Activated naive CD4-positive, alpha-beta T cell treated with anti-CD3 and anti-CD28 coated beads, Interleukin-2, amount 10 ng/mL, durations not matched to agents 7 days and 5 days (primary cell): ENCODE measurements at regions not wholly inside any gene's neighbourhood (a gene's known extent, or its start where the extent isn't known, plus 50 kb on each side); places are given as distances from the start of the nearest gene placed in this dataset.
"Not testable (repeated sequence)": the region's sequence is repeated elsewhere in the genome, so short reads cannot be mapped to it uniquely, and the experiment has no call there.

ENCODE experiments used
- CTCF ChIA-PET: fragments of 350-600 bp; sonication (Branson Sonifier 250); formaldehyde crosslinking; loops from one replicate; lab custom pipeline; 2021; ENCODE audit warnings: antibody characterized with exemption; lab: Charles Lee
- DNase-seq: peaks from one replicate; pipeline ENCODE4 v3.0.0-alpha.2; 2020
- H3K27ac Mint-ChIP-seq: one replicate; pipeline ENCODE4 v1.8.0; 2021; ENCODE audit warnings: mild to moderate bottlenecking, moderate library complexity, mixed read lengths
- H3K27me3 Mint-ChIP-seq: one replicate; pipeline ENCODE4 v1.8.0; 2021; ENCODE audit warnings: mild to moderate bottlenecking, mixed read lengths
- H3K36me3 Mint-ChIP-seq: one replicate; pipeline ENCODE4 v1.8.0; 2021; ENCODE audit warnings: mixed read lengths
- H3K4me1 Mint-ChIP-seq: one replicate; pipeline ENCODE4 v1.8.0; 2021; ENCODE audit warnings: mixed read lengths
- H3K4me3 Mint-ChIP-seq: one replicate; pipeline ENCODE4 v1.8.0; 2021; ENCODE audit warnings: mild to moderate bottlenecking, moderate library complexity, mixed read lengths
- H3K9me3 Mint-ChIP-seq: one replicate; pipeline ENCODE4 v1.8.0; 2021; ENCODE audit warnings: mixed read lengths

- H3K4me1 Mint-ChIP-seq, result no peaks in the 10 kb centered on the region
- no peaks in the 10 kb centered on the region for H3K9me3 Mint-ChIP-seq
- no peak overlapping the region for H3K27ac Mint-ChIP-seq
- DNase-seq, result no peak
- no peaks in the 10 kb centered on the region for H3K36me3 Mint-ChIP-seq
- CTCF ChIA-PET, result no interaction called here
- H3K27me3 Mint-ChIP-seq, result peaks cover 27% of the 10 kb centered on the region
- no peak overlapping the region for H3K4me3 Mint-ChIP-seq
Observed at GRCh38 chr14:92223025-92223424, 99.9 kb upstream of the SLC24A4 start.

GRCh38 chr14:92224358-92224954 is 98.5 kb upstream of the SLC24A4 start:
- Mint-ChIP-seq H3K9me3 (peaks cover 2% of the 10 kb centered on the region), H3K4me1 (no peaks in the 10 kb centered on the region), H3K27me3 (peaks cover 27% of the 10 kb centered on the region), H3K27ac (no peak overlapping the region), H3K36me3 (no peaks in the 10 kb centered on the region), H3K4me3 (no peak overlapping the region)
- CTCF ChIA-PET, result no interaction called here
- DNase-seq, result no peak

- Mint-ChIP-seq H3K4me3 (no peak overlapping the region), H3K4me1 (no peaks in the 10 kb centered on the region), H3K9me3 (peaks cover 2% of the 10 kb centered on the region), H3K36me3 (no peaks in the 10 kb centered on the region), H3K27me3 (peaks cover 27% of the 10 kb centered on the region), H3K27ac (no peak overlapping the region)
- no peak for DNase-seq
- CTCF ChIA-PET, result no interaction called here
Observed at GRCh38 chr14:92225731-92226130, 97.2 kb upstream of the SLC24A4 start.

GRCh38 chr14:92226166-92226565 is 96.8 kb upstream of the SLC24A4 start:
- H3K9me3 Mint-ChIP-seq, H3K27ac Mint-ChIP-seq: not testable (repeated sequence)
- peaks cover 27% of the 10 kb centered on the region for H3K27me3 Mint-ChIP-seq

GRCh38 chr14:92236243-92236900 is 86.6 kb upstream of the SLC24A4 start:
- CTCF ChIA-PET, result no interaction called here
- H3K9me3 Mint-ChIP-seq, result peaks cover 6% of the 10 kb centered on the region
- H3K36me3 Mint-ChIP-seq, result no peaks in the 10 kb centered on the region
- H3K27ac Mint-ChIP-seq, result no peak overlapping the region
- H3K4me1 Mint-ChIP-seq, result no peaks in the 10 kb centered on the region
- H3K27me3 Mint-ChIP-seq, result peaks cover 24% of the 10 kb centered on the region
- H3K4me3 Mint-ChIP-seq, result no peak overlapping the region
- DNase-seq, result no peak

More at GRCh38 chr14:92226166-92226565, 96.8 kb upstream of the SLC24A4 start:
- H3K4me1 Mint-ChIP-seq, CTCF ChIA-PET, DNase-seq, H3K36me3 Mint-ChIP-seq, H3K4me3 Mint-ChIP-seq: not testable (repeated sequence)

GRCh38 chr14:92240658-92241057 is 82.3 kb upstream of the SLC24A4 start:
- H3K9me3 Mint-ChIP-seq, result peaks cover 23% of the 10 kb centered on the region
- H3K4me3 Mint-ChIP-seq, result no peak overlapping the region
- no peaks in the 10 kb centered on the region for H3K36me3 Mint-ChIP-seq
- no peaks in the 10 kb centered on the region for H3K4me1 Mint-ChIP-seq
- no peak for DNase-seq
- H3K27me3 Mint-ChIP-seq, result peaks cover 12% of the 10 kb centered on the region
- H3K27ac Mint-ChIP-seq, result no peak overlapping the region
- CTCF ChIA-PET, result no interaction called here

GRCh38 chr14:92241966-92242595 is 80.9 kb upstream of the SLC24A4 start:
- H3K4me3 Mint-ChIP-seq, result no peak overlapping the region
- H3K9me3 Mint-ChIP-seq, result peaks cover 32% of the 10 kb centered on the region
- peaks cover 9% of the 10 kb centered on the region for H3K27me3 Mint-ChIP-seq
- CTCF ChIA-PET, result no interaction called here
- H3K36me3 Mint-ChIP-seq, result peaks cover 3% of the 10 kb centered on the region
- DNase-seq, result no peak
- peaks cover 12% of the 10 kb centered on the region for H3K4me1 Mint-ChIP-seq
- no peak overlapping the region for H3K27ac Mint-ChIP-seq

- no peak overlapping the region for H3K27ac Mint-ChIP-seq
Observed at GRCh38 chr14:92244805-92245204, 78.2 kb upstream of the SLC24A4 start.

GRCh38 chr14:92247341-92247740 is 75.6 kb upstream of the SLC24A4 start:
- DNase-seq, result no peak
- Mint-ChIP-seq H3K36me3 (peaks cover 3% of the 10 kb centered on the region), H3K4me3 (no peak overlapping the region), H3K27me3 (peaks cover 29% of the 10 kb centered on the region), H3K27ac (no peak overlapping the region), H3K9me3 (peaks cover 29% of the 10 kb centered on the region), H3K4me1 (peaks cover 15% of the 10 kb centered on the region)
- CTCF ChIA-PET, result no interaction called here

More at GRCh38 chr14:92244805-92245204, 78.2 kb upstream of the SLC24A4 start:
- no peak for DNase-seq
- Mint-ChIP-seq H3K27me3 (peaks cover 12% of the 10 kb centered on the region), H3K9me3 (peaks cover 32% of the 10 kb centered on the region), H3K4me3 (no peak overlapping the region), H3K36me3 (peaks cover 3% of the 10 kb centered on the region), H3K4me1 (peaks cover 15% of the 10 kb centered on the region)
- CTCF ChIA-PET, result no interaction called here

- CTCF ChIA-PET, result no interaction called here
- DNase-seq, result no peak
- Mint-ChIP-seq H3K27me3 (peaks cover 35% of the 10 kb centered on the region), H3K4me1 (peaks cover 15% of the 10 kb centered on the region), H3K4me3 (no peak overlapping the region), H3K36me3 (peaks cover 3% of the 10 kb centered on the region), H3K27ac (no peak overlapping the region), H3K9me3 (peaks cover 29% of the 10 kb centered on the region)
Observed at GRCh38 chr14:92247947-92248346, 75.0 kb upstream of the SLC24A4 start.

- DNase-seq, result no peak
- H3K4me3 Mint-ChIP-seq, result no peak overlapping the region
- CTCF ChIA-PET, result no interaction called here
- peaks cover 3% of the 10 kb centered on the region for H3K36me3 Mint-ChIP-seq
- no peak overlapping the region for H3K27ac Mint-ChIP-seq
- H3K9me3 Mint-ChIP-seq, result peaks cover 25% of the 10 kb centered on the region
- peaks cover 42% of the 10 kb centered on the region for H3K27me3 Mint-ChIP-seq
- peaks cover 15% of the 10 kb centered on the region for H3K4me1 Mint-ChIP-seq
Observed at GRCh38 chr14:92248696-92249095, 74.3 kb upstream of the SLC24A4 start.

GRCh38 chr14:92250366-92250765 is 72.6 kb upstream of the SLC24A4 start:
- H3K4me1 Mint-ChIP-seq, result peaks cover 15% of the 10 kb centered on the region
- peaks cover 11% of the 10 kb centered on the region for H3K9me3 Mint-ChIP-seq
- DNase-seq, H3K4me3 Mint-ChIP-seq, H3K27ac Mint-ChIP-seq, CTCF ChIA-PET, H3K36me3 Mint-ChIP-seq: not testable (repeated sequence)
- peaks cover 58% of the 10 kb centered on the region for H3K27me3 Mint-ChIP-seq

- no peak overlapping the region for H3K4me3 Mint-ChIP-seq
- no peaks in the 10 kb centered on the region for H3K9me3 Mint-ChIP-seq
- no peak overlapping the region for H3K27ac Mint-ChIP-seq
- H3K4me1 Mint-ChIP-seq, result peaks cover 3% of the 10 kb centered on the region
- CTCF ChIA-PET, result no interaction called here
- DNase-seq, result no peak
- peaks cover 68% of the 10 kb centered on the region for H3K27me3 Mint-ChIP-seq
- H3K36me3 Mint-ChIP-seq, result no peaks in the 10 kb centered on the region
Observed at GRCh38 chr14:92252323-92252722, 70.6 kb upstream of the SLC24A4 start.

GRCh38 chr14:92253381-92253894 is 69.5 kb upstream of the SLC24A4 start:
- H3K4me1 Mint-ChIP-seq, result no peaks in the 10 kb centered on the region
- H3K9me3 Mint-ChIP-seq, result no peaks in the 10 kb centered on the region
- no peak for DNase-seq
- no peak overlapping the region for H3K27ac Mint-ChIP-seq
- H3K27me3 Mint-ChIP-seq, result peaks cover 60% of the 10 kb centered on the region
- H3K4me3 Mint-ChIP-seq, result no peak overlapping the region
- no peaks in the 10 kb centered on the region for H3K36me3 Mint-ChIP-seq
- CTCF ChIA-PET, result no interaction called here

GRCh38 chr14:92254786-92255185 is 68.2 kb upstream of the SLC24A4 start:
- Mint-ChIP-seq H3K9me3 (no peaks in the 10 kb centered on the region), H3K4me1 (peaks cover 6% of the 10 kb centered on the region), H3K36me3 (no peaks in the 10 kb centered on the region), H3K27me3 (peaks cover 60% of the 10 kb centered on the region), H3K4me3 (no peak overlapping the region), H3K27ac (no peak overlapping the region)
- DNase-seq, result no peak
- CTCF ChIA-PET, result no interaction called here
